ENCODE measurements at regions not wholly inside any gene's neighbourhood (a gene's known extent, or its start where the extent isn't known, plus 50 kb on each side); places are given as distances from the start of the nearest gene placed in this dataset.

DNA sequence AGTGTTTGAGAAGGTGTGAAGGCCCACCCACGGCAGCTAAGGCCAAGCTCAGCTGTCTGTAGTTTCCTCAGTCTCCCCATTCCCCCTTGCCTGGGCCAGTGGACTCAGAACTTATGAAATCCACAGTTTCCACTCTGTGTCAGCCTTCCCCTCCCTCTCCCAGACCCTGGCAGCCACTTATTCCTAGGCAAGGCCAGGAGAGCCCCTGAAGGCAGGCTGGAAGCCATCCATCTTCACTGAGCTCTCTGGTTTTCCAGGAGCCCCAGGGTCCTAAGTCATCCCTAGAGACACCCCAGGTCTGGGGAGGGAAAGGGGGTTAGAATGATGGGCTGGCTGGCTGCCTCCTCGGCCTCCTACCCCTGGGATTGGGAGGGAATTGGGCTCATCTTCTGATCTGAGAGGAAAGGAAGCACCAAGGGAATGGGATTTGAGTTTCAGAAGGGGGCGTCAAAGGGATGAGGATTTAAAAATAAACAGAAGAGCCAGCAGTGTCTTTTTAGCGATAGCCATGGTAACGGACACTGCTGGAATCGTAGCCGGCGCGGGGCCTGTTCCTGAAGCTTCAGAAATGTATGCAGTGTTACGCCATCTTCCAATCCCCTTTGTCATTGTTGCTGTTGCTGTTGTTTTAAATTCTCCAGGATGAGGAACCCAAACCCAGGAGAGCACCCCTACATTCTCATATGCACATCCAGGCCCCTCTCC lies 561.1 kb upstream of the CADM1 start:
- peak overlapping the region; percentile 57 for H2AK5ac ChIP-seq (ENCODE audit: low read depth, low read length)
- no peak overlapping the region for H2BK120ac ChIP-seq (ENCODE audit: low read depth, low read length)
- H3K4me3 ChIP-seq (ENCODE audit: low read length in 2 of 2), result no peak overlapping the region
- H3K9ac ChIP-seq (ENCODE audit: low read depth, low read length, poor library complexity), result no peak overlapping the region
- H3K79me1 ChIP-seq (ENCODE audit: low read depth, low read length), result no peaks in the 10 kb centered on the region
- H3K27me3 ChIP-seq (ENCODE audit: control insufficient read depth in 3 of 3, insufficient read depth in 3 of 3, low read depth in 1 of 3, low read length in 3 of 3), result no peaks in the 10 kb centered on the region
- no peak overlapping the region for H3K4me2 ChIP-seq (ENCODE audit: insufficient read depth, low read length, poor library complexity, severe bottlenecking)
- peak overlapping the region; percentile 90 for H2BK15ac ChIP-seq (ENCODE audit: low read length)
- peaks cover 3 to 17% of the 10 kb centered on the region in 2 donors for H3K4me1 ChIP-seq (ENCODE audit: control insufficient read depth in 2 of 2, insufficient read depth in 1 of 2, low read depth in 1 of 2, low read length in 2 of 2)
- peak overlapping the region; percentile 69 for H3K18ac ChIP-seq (ENCODE audit: low read length)
- H3K14ac ChIP-seq (ENCODE audit: low read length), result no peak overlapping the region
- H3K27ac ChIP-seq (replicated peaks; ENCODE audit: low read length), result no peak overlapping the region
- H4K8ac ChIP-seq (ENCODE audit: low read depth, low read length), result no peak overlapping the region
- H3K9me3 ChIP-seq (replicated peaks in 1 of 2; ENCODE audit: control insufficient read depth in 2 of 2, insufficient read depth in 1 of 2, low read depth in 1 of 2, low read length in 2 of 2), result no peaks in the 10 kb centered on the region
- WGBS, 2 donors (ENCODE audit: extremely low coverage in 2 of 2, insufficient read length in 2 of 2, insufficient replicate concordance in 1 of 2), result no CpG with 5 or more reads among the region's 10 CpGs
- no peak overlapping the region for H3K4ac ChIP-seq (ENCODE audit: low read length)
- no peak for DNase-seq (ENCODE audit: low spot score)
- H2BK5ac ChIP-seq (ENCODE audit: low read length), result no peak overlapping the region
- H3K23ac ChIP-seq (ENCODE audit: low read depth, low read length, poor library complexity), result no peak overlapping the region
- no peak overlapping the region for H2BK12ac ChIP-seq (ENCODE audit: low read length)
- no peak overlapping the region for H2AFZ ChIP-seq (ENCODE audit: low read length)
- no peak overlapping the region for H4K91ac ChIP-seq (ENCODE audit: low read depth, low read length, poor library complexity)
- no peaks in the 10 kb centered on the region for H3K36me3 ChIP-seq (replicated peaks in 1 of 2; ENCODE audit: control insufficient read depth in 2 of 2, insufficient read depth in 2 of 2, low read length in 2 of 2)

DNA sequence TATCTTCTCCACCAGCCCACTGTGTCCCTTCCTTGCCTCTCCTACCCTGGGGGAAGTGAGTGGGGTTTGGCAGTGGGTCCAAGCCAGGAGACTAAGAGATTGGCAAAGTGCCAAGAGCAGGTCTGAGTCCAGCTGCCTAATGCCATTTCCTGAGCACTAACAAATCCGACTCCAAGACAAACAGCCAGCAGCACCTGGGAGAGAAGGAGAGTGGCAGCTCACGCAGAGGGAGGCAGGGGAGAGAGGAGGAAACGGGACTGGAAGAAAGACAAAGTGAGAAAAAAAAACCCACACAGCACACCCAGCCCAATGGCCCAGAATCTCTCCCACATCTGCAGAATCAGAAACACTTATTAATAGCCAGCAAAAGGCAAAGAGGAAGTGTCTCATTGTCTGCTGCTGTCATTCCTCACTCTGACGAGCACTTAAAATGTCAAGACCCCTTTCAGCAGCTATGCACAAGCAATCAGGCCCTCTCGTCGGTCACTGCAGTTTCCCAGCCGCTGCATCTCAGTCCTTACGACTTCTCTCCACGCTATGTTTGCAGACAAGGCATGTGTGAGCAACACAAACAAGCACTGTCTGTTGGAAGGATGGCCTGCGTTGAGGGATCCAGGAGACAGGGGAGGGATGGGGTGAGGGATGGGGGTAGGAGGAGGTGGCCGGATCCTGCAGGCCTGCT lies 558.4 kb upstream of the CADM1 start:
- DNase-seq (ENCODE audit: low spot score), result no peak
- H3K9ac ChIP-seq (ENCODE audit: low read depth, low read length, poor library complexity), result no peak overlapping the region

DNA sequence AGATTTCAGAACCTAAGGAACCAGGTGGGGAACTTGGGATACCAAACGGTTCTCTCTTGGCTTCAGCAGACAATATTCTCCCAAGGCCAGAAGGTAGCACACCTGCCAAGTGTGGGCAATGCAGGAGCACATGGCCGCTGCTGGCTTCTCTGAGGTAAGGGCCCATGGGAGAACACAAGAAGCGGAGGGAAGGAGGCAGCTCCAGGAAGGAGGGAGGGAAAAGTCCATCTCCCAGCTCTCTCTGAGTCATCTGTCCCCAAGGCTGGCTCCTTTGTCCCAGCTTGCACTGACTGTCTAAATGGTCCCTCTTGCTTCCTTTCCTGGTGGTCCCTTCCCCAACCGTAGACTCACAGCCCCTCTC lies 557.9 kb upstream of the CADM1 start:
- Histone ChIP-seq H3K4ac (ENCODE audit: low read length) (no peak overlapping the region), H4K91ac (ENCODE audit: low read depth, low read length, poor library complexity) (no peak overlapping the region), H2BK15ac (ENCODE audit: low read length) (no peak overlapping the region), H3K23ac (ENCODE audit: low read depth, low read length, poor library complexity) (no peak overlapping the region), H3K27me3 (ENCODE audit: control insufficient read depth in 3 of 3, insufficient read depth in 3 of 3, low read depth in 1 of 3, low read length in 3 of 3) (no peaks in the 10 kb centered on the region), H3K4me3 (ENCODE audit: low read length in 2 of 2) (no peak overlapping the region), H3K79me1 (ENCODE audit: low read depth, low read length) (no peaks in the 10 kb centered on the region), H2AFZ (ENCODE audit: low read length) (no peak overlapping the region), H2BK5ac (ENCODE audit: low read length) (no peak overlapping the region), H3K18ac (ENCODE audit: low read length) (peak overlapping the region; percentile 32), H2BK120ac (ENCODE audit: low read depth, low read length) (no peak overlapping the region), H3K27ac (replicated peaks; ENCODE audit: low read length) (no peak overlapping the region), H3K9me3 (replicated peaks in 1 of 2; ENCODE audit: control insufficient read depth in 2 of 2, insufficient read depth in 1 of 2, low read depth in 1 of 2, low read length in 2 of 2) (no peaks in the 10 kb centered on the region), H3K14ac (ENCODE audit: low read length) (no peak overlapping the region), H2BK12ac (ENCODE audit: low read length) (no peak overlapping the region), H2AK5ac (ENCODE audit: low read depth, low read length) (no peak overlapping the region), H3K4me2 (ENCODE audit: insufficient read depth, low read length, poor library complexity, severe bottlenecking) (no peak overlapping the region), H4K8ac (ENCODE audit: low read depth, low read length) (no peak overlapping the region), H3K36me3 (replicated peaks in 1 of 2; ENCODE audit: control insufficient read depth in 2 of 2, insufficient read depth in 2 of 2, low read length in 2 of 2) (no peaks in the 10 kb centered on the region), H3K4me1 (ENCODE audit: control insufficient read depth in 2 of 2, insufficient read depth in 1 of 2, low read depth in 1 of 2, low read length in 2 of 2) (peaks cover 3 to 22% of the 10 kb centered on the region in 2 donors), H3K9ac (ENCODE audit: low read depth, low read length, poor library complexity) (no peak overlapping the region)
- no CpG with 5 or more reads among the region's 4 CpGs for WGBS, 2 donors (ENCODE audit: extremely low coverage in 2 of 2, insufficient read length in 2 of 2, insufficient replicate concordance in 1 of 2)
- DNase-seq (ENCODE audit: low spot score), result no peak

More for the DNA sequence above, 558.4 kb upstream of the CADM1 start:
- whole genome bisulfite sequencing, 2 donors (ENCODE audit: extremely low coverage in 2 of 2, insufficient read length in 2 of 2, insufficient replicate concordance in 1 of 2), result no CpG with 5 or more reads among the region's 11 CpGs
- no peak overlapping the region for H3K14ac ChIP-seq (ENCODE audit: low read length)
- H2BK15ac ChIP-seq (ENCODE audit: low read length), result no peak overlapping the region
- no peak overlapping the region for H2BK5ac ChIP-seq (ENCODE audit: low read length)
- peak overlapping the region; percentile 53 for H3K18ac ChIP-seq (ENCODE audit: low read length)
- H3K27me3 ChIP-seq (ENCODE audit: control insufficient read depth in 3 of 3, insufficient read depth in 3 of 3, low read depth in 1 of 3, low read length in 3 of 3), result no peaks in the 10 kb centered on the region
- no peak overlapping the region for H2BK120ac ChIP-seq (ENCODE audit: low read depth, low read length)
- no peak overlapping the region for H4K8ac ChIP-seq (ENCODE audit: low read depth, low read length)
- no peaks in the 10 kb centered on the region for H3K79me1 ChIP-seq (ENCODE audit: low read depth, low read length)
- H3K9me3 ChIP-seq (replicated peaks in 1 of 2; ENCODE audit: control insufficient read depth in 2 of 2, insufficient read depth in 1 of 2, low read depth in 1 of 2, low read length in 2 of 2), result no peaks in the 10 kb centered on the region
- no peak overlapping the region for H3K23ac ChIP-seq (ENCODE audit: low read depth, low read length, poor library complexity)
- H3K27ac ChIP-seq (replicated peaks; ENCODE audit: low read length), result no peak overlapping the region
- H2AK5ac ChIP-seq (ENCODE audit: low read depth, low read length), result no peak overlapping the region
- no peaks in the 10 kb centered on the region for H3K36me3 ChIP-seq (replicated peaks in 1 of 2; ENCODE audit: control insufficient read depth in 2 of 2, insufficient read depth in 2 of 2, low read length in 2 of 2)
- H4K91ac ChIP-seq (ENCODE audit: low read depth, low read length, poor library complexity), result no peak overlapping the region
- H2BK12ac ChIP-seq (ENCODE audit: low read length), result no peak overlapping the region
- H3K4ac ChIP-seq (ENCODE audit: low read length), result no peak overlapping the region
- H2AFZ ChIP-seq (ENCODE audit: low read length), result peak overlapping the region; percentile 64
- no peak overlapping the region for H3K4me2 ChIP-seq (ENCODE audit: insufficient read depth, low read length, poor library complexity, severe bottlenecking)
- no peak overlapping the region for H3K4me3 ChIP-seq (ENCODE audit: low read length in 2 of 2)
- peaks cover 3 to 22% of the 10 kb centered on the region in 2 donors for H3K4me1 ChIP-seq (ENCODE audit: control insufficient read depth in 2 of 2, insufficient read depth in 1 of 2, low read depth in 1 of 2, low read length in 2 of 2)

DNA sequence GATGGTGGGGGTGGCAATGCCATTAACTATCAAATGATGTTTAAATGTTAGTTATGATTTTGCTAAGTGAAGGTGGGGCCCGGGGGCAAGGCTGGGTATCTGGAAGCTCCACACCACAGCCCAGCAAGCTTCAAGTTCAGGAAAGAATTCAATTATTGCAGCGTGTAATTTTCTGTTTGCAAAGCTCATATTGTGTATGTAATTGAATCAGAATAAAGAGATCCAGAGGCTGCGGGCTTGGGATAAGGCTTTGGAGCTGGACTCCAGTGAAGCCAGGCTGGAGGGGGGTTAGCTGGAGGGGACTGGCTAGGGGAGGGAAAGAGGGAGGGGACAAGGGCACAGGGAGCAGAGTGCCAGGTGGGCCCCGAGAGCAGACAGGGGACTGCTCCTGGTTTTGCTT lies 557.1 kb upstream of the CADM1 start:
- no peaks in the 10 kb centered on the region for H3K27me3 ChIP-seq (ENCODE audit: control insufficient read depth in 3 of 3, insufficient read depth in 3 of 3, low read depth in 1 of 3, low read length in 3 of 3)
- WGBS, 2 donors (ENCODE audit: extremely low coverage in 2 of 2, insufficient read length in 2 of 2, insufficient replicate concordance in 1 of 2), result no CpG with 5 or more reads among the region's 4 CpGs
- no peak overlapping the region for H3K4me3 ChIP-seq (ENCODE audit: low read length in 2 of 2)

More for the DNA sequence above, 557.1 kb upstream of the CADM1 start:
- no peaks in the 10 kb centered on the region for H3K36me3 ChIP-seq (replicated peaks in 1 of 2; ENCODE audit: control insufficient read depth in 2 of 2, insufficient read depth in 2 of 2, low read length in 2 of 2)
- no peak overlapping the region for H2BK120ac ChIP-seq (ENCODE audit: low read depth, low read length)
- H2BK5ac ChIP-seq (ENCODE audit: low read length), result no peak overlapping the region
- peaks cover 3 to 22% of the 10 kb centered on the region in 2 donors for H3K4me1 ChIP-seq (ENCODE audit: control insufficient read depth in 2 of 2, insufficient read depth in 1 of 2, low read depth in 1 of 2, low read length in 2 of 2)
- H3K4me2 ChIP-seq (ENCODE audit: insufficient read depth, low read length, poor library complexity, severe bottlenecking), result no peak overlapping the region
- H3K14ac ChIP-seq (ENCODE audit: low read length), result no peak overlapping the region
- peak overlapping the region; percentile 40 for H3K18ac ChIP-seq (ENCODE audit: low read length)
- no peak overlapping the region for H3K27ac ChIP-seq (replicated peaks; ENCODE audit: low read length)
- no peak overlapping the region for H3K23ac ChIP-seq (ENCODE audit: low read depth, low read length, poor library complexity)
- no peaks in the 10 kb centered on the region for H3K79me1 ChIP-seq (ENCODE audit: low read depth, low read length)
- no peak overlapping the region for H3K9ac ChIP-seq (ENCODE audit: low read depth, low read length, poor library complexity)
- peak overlapping the region; percentile 53 for H2AK5ac ChIP-seq (ENCODE audit: low read depth, low read length)
- no peak overlapping the region for H4K8ac ChIP-seq (ENCODE audit: low read depth, low read length)
- no peak overlapping the region for H2BK12ac ChIP-seq (ENCODE audit: low read length)
- no peak overlapping the region for H2BK15ac ChIP-seq (ENCODE audit: low read length)
- no peak overlapping the region for H4K91ac ChIP-seq (ENCODE audit: low read depth, low read length, poor library complexity)
- DNase-seq (ENCODE audit: low spot score), result no peak
- H3K9me3 ChIP-seq (replicated peaks in 1 of 2; ENCODE audit: control insufficient read depth in 2 of 2, insufficient read depth in 1 of 2, low read depth in 1 of 2, low read length in 2 of 2), result no peaks in the 10 kb centered on the region
- no peak overlapping the region for H3K4ac ChIP-seq (ENCODE audit: low read length)
- H2AFZ ChIP-seq (ENCODE audit: low read length), result no peak overlapping the region

Data from neuronal stem cell (in vitro differentiated cells).